Astrocyte (in vitro differentiated cells and primary cell): ENCODE measurements at regions not wholly inside any gene's neighbourhood (a gene's known extent, or its start where the extent isn't known, plus 50 kb on each side); places are given as distances from the start of the nearest gene placed in this dataset.
"Not testable (repeated sequence)": the region's sequence is repeated elsewhere in the genome, so short reads cannot be mapped to it uniquely, and the experiment has no call there.

Experiments used
- DNase-seq: peaks from one replicate; pipeline ENCODE4 v3.0.0-alpha.2; 2010; ENCODE audit warnings: low read depth
- FAIRE-seq: peaks from 2 replicates; lab custom pipeline; 2011; peaks lifted over from hg19 to GRCh38; lab: Jason Lieb, UNC
- H2AFZ ChIP-seq: 2 replicates; pipeline ENCODE4 v1.6.0; 2012; ENCODE audit warnings: low read depth, low read length, inconsistent platforms
- H3K27ac ChIP-seq: 2 replicates; pipeline ENCODE4 v1.5.1; 2011; ENCODE audit warnings: low read depth, low read length, inconsistent platforms
- H3K27me3 ChIP-seq: 2 replicates; pipeline ENCODE4 v1.6.0; 2011; ENCODE audit warnings: low read length, inconsistent platforms; ENCODE audit not compliant: insufficient read depth
- H3K36me3 ChIP-seq: 2 replicates; pipeline ENCODE4 v1.5.1; 2011; ENCODE audit warnings: low read length, inconsistent platforms; ENCODE audit not compliant: insufficient read depth
- H3K4me1 ChIP-seq: 2 replicates; pipeline ENCODE4 v1.5.1; 2011; ENCODE audit warnings: low read length, inconsistent platforms; ENCODE audit not compliant: insufficient read depth
- H3K4me2 ChIP-seq: 2 replicates; pipeline ENCODE4 v1.6.0; 2012; ENCODE audit warnings: low read length, inconsistent platforms
- H3K4me3 ChIP-seq: 2 replicates; pipeline ENCODE4 v1.5.1; 2011; ENCODE audit warnings: low read depth, mild to moderate bottlenecking, low read length, inconsistent platforms; ENCODE audit not compliant: insufficient read depth
- H3K79me2 ChIP-seq: 2 replicates; pipeline ENCODE4 v1.6.0; 2012; ENCODE audit warnings: mild to moderate bottlenecking, low read length, inconsistent platforms; ENCODE audit not compliant: insufficient read depth
- H3K9ac ChIP-seq: 2 replicates; pipeline ENCODE4 v1.6.0; 2012; ENCODE audit warnings: mild to moderate bottlenecking, low read length, inconsistent platforms
- H3K9me3 ChIP-seq: 2 replicates; pipeline ENCODE4 v1.5.1; 2012; ENCODE audit warnings: low read depth, mild to moderate bottlenecking, low read length, inconsistent platforms; ENCODE audit not compliant: insufficient read depth
- H4K20me1 ChIP-seq: 2 replicates; pipeline ENCODE4 v1.6.0; 2012; ENCODE audit warnings: low read length, inconsistent platforms; ENCODE audit not compliant: insufficient read depth
- H3K27ac Mint-ChIP-seq: one replicate; pipeline ENCODE4 v1.8.0; 2021; ENCODE audit warnings: mild to moderate bottlenecking, mixed read lengths; ENCODE audit not compliant: unreplicated experiment
- H3K27me3 Mint-ChIP-seq: one replicate; pipeline ENCODE4 v1.8.0; 2021; ENCODE audit warnings: low read depth, mixed read lengths; ENCODE audit not compliant: unreplicated experiment
- H3K36me3 Mint-ChIP-seq: one replicate; pipeline ENCODE4 v1.8.0; 2021; ENCODE audit warnings: low read depth, mixed read lengths; ENCODE audit not compliant: unreplicated experiment
- H3K4me1 Mint-ChIP-seq: one replicate; pipeline ENCODE4 v1.8.0; 2021; ENCODE audit warnings: low read depth, mixed read lengths; ENCODE audit not compliant: unreplicated experiment
- H3K4me3 Mint-ChIP-seq: one replicate; pipeline ENCODE4 v1.8.0; 2021; ENCODE audit warnings: mild to moderate bottlenecking, moderate library complexity, mixed read lengths; ENCODE audit not compliant: unreplicated experiment
- H3K9me3 Mint-ChIP-seq: one replicate; pipeline ENCODE4 v1.8.0; 2021; ENCODE audit warnings: mild to moderate bottlenecking, mixed read lengths; ENCODE audit not compliant: unreplicated experiment
- EZH2 ChIP-seq: IDR thresholded peaks from 2 replicates; pipeline ENCODE4 v1.6.1; 2012; ENCODE audit warnings: mild to moderate bottlenecking, low read length, inconsistent platforms; ENCODE audit not compliant: insufficient read depth
- TF ChIP-seq, protein P1 (sequence below): IDR thresholded peaks from 2 replicates; pipeline ENCODE4 v1.5.1; 2011; ENCODE audit warnings: low read depth, mild to moderate bottlenecking, inconsistent platforms, low read length, moderate library complexity; ENCODE audit not compliant: insufficient read depth

DNA sequence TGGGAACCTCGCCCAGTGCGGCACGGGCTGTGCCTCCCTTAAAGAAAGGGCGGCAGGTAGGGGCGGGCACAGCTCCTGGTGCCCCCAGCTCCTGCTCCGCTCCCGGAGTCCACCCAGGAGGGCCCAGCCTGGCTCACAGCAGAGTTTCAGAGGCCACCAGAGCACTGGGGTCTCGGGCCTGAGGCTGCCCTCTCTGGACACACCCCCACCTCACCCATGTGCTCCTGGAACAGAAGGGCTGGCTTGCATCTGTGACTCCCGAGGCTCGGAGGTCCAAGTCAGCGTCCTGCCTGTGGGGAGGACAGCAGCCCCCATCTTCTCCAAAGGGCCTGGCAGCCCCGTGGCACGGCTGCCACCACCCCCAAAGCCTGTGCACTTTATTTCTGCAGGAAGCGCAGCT, 62.7 kb downstream of the RBFOX3 start:
- Histone ChIP-seq H3K27ac (no peak overlapping the region), H4K20me1 (no peaks in the 10 kb centered on the region), H3K79me2 (no peaks in the 10 kb centered on the region), H3K36me3 (no peaks in the 10 kb centered on the region), H3K4me1 (no peaks in the 10 kb centered on the region), H3K27me3 (peaks cover 5% of the 10 kb centered on the region), H3K4me2 (no peak overlapping the region), H3K4me3 (no peak overlapping the region), H3K9me3 (no peaks in the 10 kb centered on the region), H3K9ac (no peak overlapping the region), H2AFZ (no peak overlapping the region)
- DNase-seq (no peak), FAIRE-seq (no peak)
- H3K9me3 Mint-ChIP-seq: no peaks in the 10 kb centered on the region
- H3K27ac Mint-ChIP-seq: no peak overlapping the region
- no peaks in the 10 kb centered on the region for H3K4me1 Mint-ChIP-seq
- peaks cover 29% of the 10 kb centered on the region for H3K27me3 Mint-ChIP-seq
- H3K36me3 Mint-ChIP-seq: peaks cover 2% of the 10 kb centered on the region
- TF ChIP-seq, protein P1, sequence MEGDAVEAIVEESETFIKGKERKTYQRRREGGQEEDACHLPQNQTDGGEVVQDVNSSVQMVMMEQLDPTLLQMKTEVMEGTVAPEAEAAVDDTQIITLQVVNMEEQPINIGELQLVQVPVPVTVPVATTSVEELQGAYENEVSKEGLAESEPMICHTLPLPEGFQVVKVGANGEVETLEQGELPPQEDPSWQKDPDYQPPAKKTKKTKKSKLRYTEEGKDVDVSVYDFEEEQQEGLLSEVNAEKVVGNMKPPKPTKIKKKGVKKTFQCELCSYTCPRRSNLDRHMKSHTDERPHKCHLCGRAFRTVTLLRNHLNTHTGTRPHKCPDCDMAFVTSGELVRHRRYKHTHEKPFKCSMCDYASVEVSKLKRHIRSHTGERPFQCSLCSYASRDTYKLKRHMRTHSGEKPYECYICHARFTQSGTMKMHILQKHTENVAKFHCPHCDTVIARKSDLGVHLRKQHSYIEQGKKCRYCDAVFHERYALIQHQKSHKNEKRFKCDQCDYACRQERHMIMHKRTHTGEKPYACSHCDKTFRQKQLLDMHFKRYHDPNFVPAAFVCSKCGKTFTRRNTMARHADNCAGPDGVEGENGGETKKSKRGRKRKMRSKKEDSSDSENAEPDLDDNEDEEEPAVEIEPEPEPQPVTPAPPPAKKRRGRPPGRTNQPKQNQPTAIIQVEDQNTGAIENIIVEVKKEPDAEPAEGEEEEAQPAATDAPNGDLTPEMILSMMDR: no peak
- no peak for TF ChIP-seq EZH2
- H3K4me3 Mint-ChIP-seq: no peak overlapping the region

DNA sequence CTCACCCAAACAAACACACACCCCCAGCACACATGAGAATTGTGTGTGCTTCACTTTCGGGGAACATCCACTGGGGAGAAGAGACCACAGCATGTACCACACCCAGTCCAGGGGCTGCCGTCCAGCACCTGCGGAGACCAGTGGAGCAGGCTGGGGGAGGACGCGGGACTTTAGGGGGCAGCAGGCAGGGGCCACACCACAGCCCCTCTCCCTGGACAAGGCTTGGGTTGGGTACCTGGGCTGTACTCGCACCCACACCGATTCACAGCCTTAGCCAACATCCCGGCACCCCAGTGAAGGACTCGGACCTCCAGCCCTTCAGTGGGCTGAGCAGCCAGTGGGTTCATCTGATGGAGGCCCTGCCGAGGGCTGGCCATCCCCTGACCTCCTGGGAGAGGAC, 63.3 kb downstream of the RBFOX3 start:
- no peaks in the 10 kb centered on the region for H3K4me1 Mint-ChIP-seq
- Histone ChIP-seq H3K9me3 (no peaks in the 10 kb centered on the region), H3K4me1 (no peaks in the 10 kb centered on the region), H3K9ac (no peak overlapping the region), H3K79me2 (no peaks in the 10 kb centered on the region), H2AFZ (no peak overlapping the region), H3K4me3 (no peak overlapping the region), H3K27me3 (peaks cover 5% of the 10 kb centered on the region), H3K27ac (no peak overlapping the region), H4K20me1 (no peaks in the 10 kb centered on the region), H3K4me2 (no peak overlapping the region), H3K36me3 (no peaks in the 10 kb centered on the region)
- TF ChIP-seq EZH2: no peak
- TF ChIP-seq, protein P1: no peak
- FAIRE-seq (no peak), DNase-seq (no peak)
- no peaks in the 10 kb centered on the region for H3K9me3 Mint-ChIP-seq
- no peak overlapping the region for H3K27ac Mint-ChIP-seq
- H3K27me3 Mint-ChIP-seq: peaks cover 33% of the 10 kb centered on the region
- no peak overlapping the region for H3K4me3 Mint-ChIP-seq
- peaks cover 2% of the 10 kb centered on the region for H3K36me3 Mint-ChIP-seq

DNA sequence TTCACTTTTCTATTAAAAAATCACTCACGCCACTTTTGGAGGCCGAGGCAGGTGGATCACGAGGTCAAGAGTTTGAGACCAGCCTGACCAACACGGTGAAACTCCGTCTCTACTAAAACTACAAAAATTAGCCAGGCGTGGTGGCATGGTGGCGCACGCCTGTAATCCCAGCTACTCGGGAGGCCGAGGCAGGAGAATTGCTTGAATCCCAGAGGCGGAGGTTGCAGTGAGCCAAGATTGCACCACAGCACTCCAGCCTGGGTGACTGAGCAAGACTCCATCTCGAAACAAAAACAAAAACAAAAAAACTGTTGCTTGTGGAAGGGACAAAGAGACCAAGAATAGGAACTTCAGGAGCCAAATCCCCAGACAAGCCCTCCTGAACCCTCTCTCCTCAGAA, 63.7 kb downstream of the RBFOX3 start:
- H3K4me2 ChIP-seq, H3K27ac Mint-ChIP-seq, H3K4me3 Mint-ChIP-seq, DNase-seq, H4K20me1 ChIP-seq, H3K9me3 Mint-ChIP-seq, H3K9me3 ChIP-seq, H3K36me3 Mint-ChIP-seq, H3K4me1 Mint-ChIP-seq, H3K4me1 ChIP-seq, H3K27me3 ChIP-seq, H3K4me3 ChIP-seq, H2AFZ ChIP-seq, H3K36me3 ChIP-seq, H3K79me2 ChIP-seq, H3K27ac ChIP-seq, FAIRE-seq, H3K9ac ChIP-seq: not testable (repeated sequence)
- peaks cover 33% of the 10 kb centered on the region for H3K27me3 Mint-ChIP-seq
